GM19239 (cell line): ENCODE measurements at regions not wholly inside any gene's neighbourhood (a gene's known extent, or its start where the extent isn't known, plus 50 kb on each side); places are given as distances from the start of the nearest gene placed in this dataset.

Experiments
- DNase-seq: peaks from one replicate; pipeline ENCODE4 v3.0.0; 2011; ENCODE audit warnings: low spot score; ENCODE audit not compliant: insufficient read length
- FAIRE-seq: peaks from 2 replicates; lab custom pipeline; 2011; peaks lifted over from hg19 to GRCh38; lab: Jason Lieb, UNC

GRCh38 chr6:4291453-4292403 is 156.4 kb upstream of the ECI2 start:
- FAIRE-seq, result no peak
- no peak for DNase-seq

DNA sequence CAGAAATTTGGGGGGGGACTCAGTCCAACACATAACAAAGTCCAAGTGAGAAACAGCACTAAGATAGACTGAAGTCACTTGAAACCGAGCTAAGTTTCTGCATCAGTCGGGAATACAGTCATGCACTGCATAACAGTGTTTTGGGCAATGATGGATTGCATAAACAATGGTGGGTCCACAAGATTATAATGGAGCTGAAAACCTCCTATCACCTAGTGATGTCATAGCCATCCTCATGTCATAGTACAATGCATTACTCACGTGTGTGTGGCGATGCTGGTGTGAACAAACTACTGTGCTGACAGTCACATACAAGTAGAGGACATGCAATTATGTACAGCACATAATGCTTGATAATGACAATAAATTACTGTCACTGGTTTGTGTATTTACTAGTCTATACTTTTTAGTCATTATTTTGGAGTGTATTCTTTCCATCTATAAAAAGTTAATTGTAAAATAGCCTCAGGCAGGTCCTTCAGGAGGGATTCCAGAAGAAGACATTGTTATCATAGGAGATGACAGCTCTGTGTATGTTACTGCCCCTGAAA is 154.5 kb upstream of the ECI2 start:
- DNase-seq (no peak), FAIRE-seq (no peak)

GRCh38 chr6:4287811-4288244 is 152.5 kb upstream of the ECI2 start:
- DNase-seq (no peak), FAIRE-seq (no peak)

GRCh38 chr6:4287372-4287771 is 152.0 kb upstream of the ECI2 start:
- FAIRE-seq, result no peak
- DNase-seq, result no peak

DNA sequence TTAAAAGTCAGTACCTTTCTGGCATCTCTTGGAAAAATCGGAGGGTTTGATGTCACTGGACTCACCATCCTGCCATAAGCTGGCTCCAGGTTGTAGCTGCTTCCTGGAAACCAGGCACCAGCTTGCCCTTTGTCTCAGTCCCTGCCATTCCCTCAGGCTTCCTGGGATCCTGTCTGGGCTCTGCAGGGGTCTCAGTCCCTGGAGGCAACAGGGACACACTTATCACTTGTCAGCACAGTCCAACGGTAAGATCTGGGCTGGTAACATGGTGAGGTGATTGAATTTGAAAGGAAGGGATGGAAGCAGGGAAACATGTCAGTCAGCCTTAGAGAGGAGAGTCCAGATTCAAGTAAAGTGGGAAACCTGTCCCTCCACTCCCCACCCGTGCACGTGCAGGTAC is 147.6 kb upstream of the ECI2 start:
- DNase-seq (no peak), FAIRE-seq (no peak)

DNA sequence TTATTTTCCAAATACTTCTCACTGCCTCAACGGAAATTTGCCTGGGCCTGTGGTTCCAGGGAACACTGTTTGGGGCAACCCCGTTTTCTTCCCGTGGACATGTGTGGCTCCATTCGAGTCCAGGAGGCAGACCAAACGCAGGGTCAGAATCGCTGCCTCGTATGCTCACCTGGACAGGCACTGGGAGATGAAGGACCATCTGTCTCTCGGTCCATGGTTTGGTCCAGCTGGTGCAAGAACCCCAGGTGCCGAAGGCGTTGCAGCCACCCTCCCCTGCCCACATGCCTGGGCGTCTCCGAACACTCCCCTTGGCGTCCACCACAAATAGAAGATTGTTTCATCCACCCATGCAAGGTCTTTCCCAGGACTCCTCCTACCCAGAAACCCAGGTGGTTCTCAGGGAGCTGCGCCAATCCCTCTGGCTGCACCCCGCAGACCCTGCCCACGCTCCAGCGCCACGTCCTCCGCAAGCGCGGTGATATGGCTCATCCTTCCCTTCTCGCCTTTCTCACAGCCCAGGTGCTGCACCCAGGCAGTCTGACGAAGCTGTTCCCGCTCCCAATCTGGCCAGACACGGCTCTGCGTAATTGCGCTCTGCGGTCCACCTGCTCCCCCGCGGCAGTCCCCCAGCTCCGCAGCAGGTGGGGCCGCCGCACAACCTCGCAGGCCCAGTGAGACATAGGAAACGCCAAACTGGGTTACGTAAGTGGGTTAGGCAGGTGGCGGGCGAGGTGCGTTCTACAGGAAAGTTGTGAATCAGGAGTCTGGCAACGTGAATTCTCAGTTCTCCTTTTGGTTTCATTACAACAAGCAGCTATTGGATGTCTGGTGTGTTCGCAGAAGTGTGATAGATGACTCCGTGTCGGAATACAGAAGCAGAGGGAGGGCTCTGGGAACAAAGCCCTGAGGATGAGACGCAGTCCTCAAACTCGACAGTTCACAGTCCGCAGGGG is 146.2 kb upstream of the ECI2 start:
- DNase-seq, result peak; percentile 52
- peak; percentile 49 for FAIRE-seq

- FAIRE-seq (no peak), DNase-seq (no peak)
These were observed 145.3 kb upstream of the ECI2 start for GRCh38 chr6:4280707-4281106.

GRCh38 chr6:4280031-4280430 is 144.7 kb upstream of the ECI2 start:
- FAIRE-seq, result no peak
- no peak for DNase-seq

DNA sequence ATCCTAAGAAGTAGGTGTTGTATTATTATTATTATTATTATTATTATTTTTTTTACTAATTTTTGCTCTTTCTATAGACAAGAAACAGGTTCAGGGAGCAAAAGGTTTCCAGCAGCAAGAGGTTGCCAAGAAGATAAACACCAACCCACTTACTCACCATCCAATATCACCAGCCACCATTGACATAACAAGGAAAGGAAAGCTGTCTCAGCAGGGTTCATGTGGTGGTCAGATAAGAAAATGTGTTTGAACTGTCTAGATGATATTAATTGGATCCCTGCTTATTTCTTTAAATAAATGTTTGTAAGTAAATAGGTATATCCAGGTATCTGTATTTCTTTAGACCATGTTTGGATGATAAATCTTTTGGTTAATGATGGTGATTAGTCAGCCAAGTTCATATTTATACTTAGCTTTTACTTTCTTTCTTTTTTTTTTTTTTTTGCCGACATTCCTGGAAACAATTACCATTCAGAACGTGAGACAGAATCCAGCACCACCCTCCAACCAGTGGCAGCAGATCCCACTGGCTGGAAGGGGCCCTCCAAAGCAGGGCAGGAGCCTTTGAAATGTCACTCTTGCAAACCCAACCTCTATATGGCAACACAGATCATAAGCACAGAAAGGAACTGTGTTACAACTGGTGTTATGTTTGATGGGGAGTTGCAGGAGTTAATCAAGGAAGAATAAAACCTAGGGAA is 139.2 kb upstream of the ECI2 start:
- FAIRE-seq (no peak), DNase-seq (no peak)

- FAIRE-seq, result no peak
- no peak for DNase-seq
These were observed 137.6 kb upstream of the ECI2 start for GRCh38 chr6:4272996-4273395.

- FAIRE-seq, result no peak
- no peak for DNase-seq
These were observed 136.5 kb upstream of the ECI2 start for GRCh38 chr6:4271761-4272470.

GRCh38 chr6:4270776-4271175 is 135.4 kb upstream of the ECI2 start:
- no peak for DNase-seq
- no peak for FAIRE-seq

- no peak for FAIRE-seq
- no peak for DNase-seq
These were observed 134.6 kb upstream of the ECI2 start for GRCh38 chr6:4270001-4270400.

DNA sequence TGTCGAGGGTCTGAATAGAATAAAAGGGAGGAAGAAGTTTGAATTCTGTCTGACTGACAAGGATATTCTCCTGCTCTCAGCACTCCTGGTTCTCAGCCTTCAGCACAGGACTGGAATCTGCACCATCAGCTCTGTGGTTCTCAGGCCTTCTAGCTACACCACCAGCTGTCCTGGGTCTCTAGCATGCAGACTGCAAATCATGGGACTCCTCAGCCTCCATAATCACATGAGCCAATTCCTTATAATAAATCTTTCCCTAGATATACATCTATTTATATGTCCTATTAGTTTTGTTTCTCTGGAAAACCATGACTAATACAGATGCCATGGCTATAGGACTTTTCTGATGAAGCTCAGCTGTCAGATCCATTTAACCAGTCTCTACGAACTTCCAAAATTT is 132.8 kb upstream of the ECI2 start:
- FAIRE-seq, result no peak
- DNase-seq, result no peak

- DNase-seq, result no peak
These were observed 130.4 kb upstream of the ECI2 start for GRCh38 chr6:4265740-4266139.

DNA sequence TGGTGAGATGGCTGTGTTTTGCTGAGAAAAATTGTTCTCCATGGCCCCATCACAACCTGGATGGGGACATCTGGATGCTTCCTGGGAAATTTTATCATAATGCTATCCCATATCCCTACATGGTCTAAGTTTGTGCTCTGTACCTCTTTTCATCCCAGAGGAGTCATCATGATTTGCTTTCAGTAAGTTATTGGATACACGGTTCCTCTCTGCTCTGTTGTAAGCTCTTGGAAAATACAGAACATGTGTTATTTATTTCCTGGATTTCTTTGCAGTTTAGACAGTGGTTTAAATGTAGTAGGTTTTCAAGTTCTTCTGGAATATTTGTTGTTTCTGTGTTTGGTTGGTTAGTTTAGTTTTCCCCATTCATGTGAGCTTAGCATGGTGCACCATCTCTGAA is 129.2 kb upstream of the ECI2 start:
- FAIRE-seq, result no peak
- no peak for DNase-seq

More at GRCh38 chr6:4265740-4266139, 130.4 kb upstream of the ECI2 start:
- no peak for FAIRE-seq

DNA sequence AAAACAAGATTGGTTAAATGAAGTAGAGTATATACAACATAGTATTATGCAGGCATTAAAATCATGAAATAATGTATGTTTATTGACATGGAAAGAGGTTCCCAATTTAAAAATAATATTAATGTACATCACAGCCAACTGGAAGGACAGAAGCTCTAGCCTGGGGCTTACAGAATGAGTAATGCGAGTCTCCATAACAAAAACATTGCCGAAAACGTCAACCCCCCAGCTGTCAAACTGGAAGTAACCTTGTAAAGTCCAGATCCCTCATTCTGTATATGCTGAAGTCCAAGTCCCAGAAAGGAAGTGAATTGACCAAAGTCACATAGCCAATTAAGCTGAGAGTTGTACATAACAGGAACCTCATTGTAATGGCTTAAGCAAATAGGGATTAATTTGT is 128.7 kb upstream of the ECI2 start:
- DNase-seq, result no peak
- FAIRE-seq, result no peak

- FAIRE-seq (no peak), DNase-seq (no peak)
These were observed 127.2 kb upstream of the ECI2 start for GRCh38 chr6:4262526-4262925.

GRCh38 chr6:4259391-4259790 is 124.0 kb upstream of the ECI2 start:
- FAIRE-seq, result no peak

More at GRCh38 chr6:4259391-4259790, 124.0 kb upstream of the ECI2 start:
- DNase-seq, result no peak
